ENCODE measurements at regions not wholly inside any gene's neighbourhood (a gene's known extent, or its start where the extent isn't known, plus 50 kb on each side); places are given as distances from the start of the nearest gene placed in this dataset.

DNA sequence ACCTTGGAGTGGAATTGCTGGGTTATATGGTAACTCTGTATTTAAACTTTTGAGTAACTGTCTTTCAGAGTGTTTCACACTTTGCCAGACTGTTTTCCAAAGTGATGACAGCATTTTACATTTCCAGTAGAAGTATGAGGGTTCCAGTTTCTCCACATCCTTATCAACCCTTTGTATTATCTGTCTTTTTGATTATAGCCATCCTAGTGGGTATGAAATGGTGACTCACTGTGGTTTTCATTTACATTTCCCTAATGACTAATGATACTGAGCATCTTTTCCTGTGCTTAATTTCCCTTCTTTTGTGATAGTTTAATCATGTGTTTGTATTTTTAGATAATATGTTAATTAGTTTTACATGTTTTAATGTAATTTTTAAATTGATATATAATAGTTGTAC lies 138.1 kb upstream of the DAZL start:
- Histone ChIP-seq H3K36me3 (ENCODE audit: control insufficient read depth, insufficient read depth, low read length) (no peaks in the 10 kb centered on the region), H3K4me3 (ENCODE audit: low read depth, low read length) (no peak overlapping the region), H3K4me1 (ENCODE audit: control insufficient read depth, insufficient read depth, low read length, poor library complexity, severe bottlenecking) (no peaks in the 10 kb centered on the region), H3K27me3 (ENCODE audit: control insufficient read depth, insufficient read depth, low read length) (no peaks in the 10 kb centered on the region), H3K9me3 (ENCODE audit: control insufficient read depth in 2 of 2, low read length in 2 of 2) (no peaks in the 10 kb centered on the region), H3K27ac (ENCODE audit: insufficient read depth, low read length, poor library complexity, severe bottlenecking) (no peak overlapping the region)
- no peak for ATAC-seq (ENCODE audit: low read depth in 2 of 2)
- DNase-seq: no peak
- Mint-ChIP-seq H3K9me3 (peaks cover 0 to 5% (median 0%) of the 10 kb centered on the region in 7 donors), H3K4me3 (no peak overlapping the region), H3K27me3 (peaks cover 6% of the 10 kb centered on the region), H3K4me1 (no peaks in the 10 kb centered on the region), H3K27ac (no peak overlapping the region), H3K36me3 (peaks cover 4% of the 10 kb centered on the region)

DNA sequence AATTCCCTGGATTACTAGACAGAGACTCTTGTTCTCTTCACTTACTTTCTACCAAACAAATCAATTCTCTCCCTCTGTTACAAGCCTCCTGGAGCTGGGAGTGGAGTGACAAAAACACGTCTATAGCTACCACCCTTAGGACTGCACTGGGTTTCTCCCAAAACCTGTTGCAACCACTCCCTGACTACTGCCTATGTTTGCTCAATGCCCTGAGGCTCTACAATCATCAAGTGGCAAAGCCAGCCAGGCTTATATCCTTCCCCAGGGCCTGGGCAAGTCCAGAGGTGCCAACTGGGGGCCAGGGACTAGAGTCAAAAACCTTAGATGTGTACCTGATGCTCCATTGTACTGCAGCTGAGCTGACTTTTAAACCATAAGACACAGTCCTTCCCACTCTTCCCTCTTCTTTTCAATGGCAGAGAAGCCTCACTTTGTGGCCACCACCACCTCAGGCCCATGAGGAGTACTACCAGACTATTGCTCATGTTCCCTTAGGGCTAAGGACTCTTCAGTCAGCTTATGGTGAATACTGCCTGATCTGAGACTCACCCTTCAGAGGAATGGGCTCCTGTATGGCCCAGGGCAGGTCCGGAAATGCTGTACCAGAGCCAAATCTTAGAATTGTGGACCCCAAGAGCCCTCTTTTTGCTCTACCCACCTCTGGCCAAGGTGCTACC lies 125.4 kb upstream of the PLCL2 start:
- H3K27ac ChIP-seq (ENCODE audit: insufficient read depth, low read length, poor library complexity, severe bottlenecking): no peak overlapping the region
- no peaks in the 10 kb centered on the region for H3K9me3 ChIP-seq (ENCODE audit: control insufficient read depth in 2 of 2, low read length in 2 of 2)
- H3K27ac Mint-ChIP-seq: no peak overlapping the region
- H3K27me3 ChIP-seq (ENCODE audit: control insufficient read depth, insufficient read depth, low read length): peaks cover 2% of the 10 kb centered on the region
- no peaks in the 10 kb centered on the region for H3K36me3 ChIP-seq (ENCODE audit: control insufficient read depth, insufficient read depth, low read length)
- no peak overlapping the region for H3K4me3 ChIP-seq (ENCODE audit: low read depth, low read length)
- DNase-seq (no peak), ATAC-seq (ENCODE audit: low read depth in 2 of 2) (no peak)
- no peaks in the 10 kb centered on the region for H3K36me3 Mint-ChIP-seq
- no peak overlapping the region for H3K4me3 Mint-ChIP-seq
- no peaks in the 10 kb centered on the region for H3K27me3 Mint-ChIP-seq
- peaks cover 0 to 2% (median 0%) of the 10 kb centered on the region in 7 donors for H3K9me3 Mint-ChIP-seq
- peaks cover 0 to 4% (median 0%) of the 10 kb centered on the region in 4 donors for H3K4me1 Mint-ChIP-seq
- H3K4me1 ChIP-seq (ENCODE audit: control insufficient read depth, insufficient read depth, low read length, poor library complexity, severe bottlenecking): no peaks in the 10 kb centered on the region

DNA sequence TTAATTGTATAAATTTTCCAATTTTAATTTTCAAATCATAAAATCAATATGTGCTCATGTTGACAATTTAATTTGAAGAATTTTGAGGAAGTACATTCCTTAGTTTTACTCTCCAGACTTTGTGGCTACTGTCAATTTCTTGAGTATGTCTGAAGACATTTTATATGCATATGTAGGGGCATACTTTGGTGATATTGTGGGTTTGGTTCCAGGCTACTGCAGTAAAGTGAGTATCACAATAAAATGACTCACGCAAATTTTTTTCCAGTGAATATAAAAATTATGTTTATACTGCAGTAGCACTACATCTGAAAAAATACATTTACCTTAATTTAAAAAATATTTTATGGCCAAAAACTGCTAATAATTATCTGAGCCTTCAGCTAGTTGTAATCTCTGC lies 123.2 kb upstream of the PLCL2 start:
- H3K4me1 ChIP-seq (ENCODE audit: control insufficient read depth, insufficient read depth, low read length, poor library complexity, severe bottlenecking): no peaks in the 10 kb centered on the region
- H3K27ac ChIP-seq (ENCODE audit: insufficient read depth, low read length, poor library complexity, severe bottlenecking): no peak overlapping the region
- H3K9me3 ChIP-seq (ENCODE audit: control insufficient read depth in 2 of 2, low read length in 2 of 2): no peaks in the 10 kb centered on the region
- H3K36me3 ChIP-seq (ENCODE audit: control insufficient read depth, insufficient read depth, low read length): no peaks in the 10 kb centered on the region
- H3K27me3 ChIP-seq (ENCODE audit: control insufficient read depth, insufficient read depth, low read length): peaks cover 5% of the 10 kb centered on the region
- DNase-seq: no peak
- Mint-ChIP-seq H3K9me3 (peaks cover 0 to 2% (median 0%) of the 10 kb centered on the region in 7 donors), H3K4me1 (peaks cover 0 to 4% (median 2%) of the 10 kb centered on the region in 4 donors), H3K27me3 (no peaks in the 10 kb centered on the region), H3K27ac (no peak overlapping the region), H3K4me3 (no peak overlapping the region), H3K36me3 (no peaks in the 10 kb centered on the region)
- no peak overlapping the region for H3K4me3 ChIP-seq (ENCODE audit: low read depth, low read length)
- ATAC-seq (ENCODE audit: low read depth in 2 of 2): no peak

GRCh38 chr3:16765661-16766060 lies 119.1 kb upstream of the PLCL2 start:
- peaks cover 0 to 2% (median 0%) of the 10 kb centered on the region in 7 donors for H3K9me3 Mint-ChIP-seq
- ATAC-seq (ENCODE audit: low read depth in 2 of 2) (no peak), DNase-seq (no peak)
- no peak overlapping the region for H3K4me3 Mint-ChIP-seq
- Histone ChIP-seq H3K36me3 (ENCODE audit: control insufficient read depth, insufficient read depth, low read length) (no peaks in the 10 kb centered on the region), H3K9me3 (ENCODE audit: control insufficient read depth in 2 of 2, low read length in 2 of 2) (no peaks in the 10 kb centered on the region), H3K27me3 (ENCODE audit: control insufficient read depth, insufficient read depth, low read length) (peaks cover 3% of the 10 kb centered on the region), H3K4me1 (ENCODE audit: control insufficient read depth, insufficient read depth, low read length, poor library complexity, severe bottlenecking) (no peaks in the 10 kb centered on the region), H3K27ac (ENCODE audit: insufficient read depth, low read length, poor library complexity, severe bottlenecking) (no peak overlapping the region), H3K4me3 (ENCODE audit: low read depth, low read length) (no peak overlapping the region)
- no peaks in the 10 kb centered on the region for H3K36me3 Mint-ChIP-seq
- no peak overlapping the region for H3K27ac Mint-ChIP-seq
- H3K4me1 Mint-ChIP-seq: peaks cover 0 to 4% (median 2%) of the 10 kb centered on the region in 4 donors
- H3K27me3 Mint-ChIP-seq: no peaks in the 10 kb centered on the region

GRCh38 chr3:16767006-16767405 lies 117.7 kb upstream of the PLCL2 start:
- Mint-ChIP-seq H3K4me3 (no peak overlapping the region), H3K27me3 (no peaks in the 10 kb centered on the region), H3K4me1 (peaks cover 0 to 4% (median 2%) of the 10 kb centered on the region in 4 donors), H3K36me3 (no peaks in the 10 kb centered on the region), H3K27ac (no peak overlapping the region), H3K9me3 (peaks cover 0 to 2% (median 0%) of the 10 kb centered on the region in 7 donors)
- H3K27ac ChIP-seq (ENCODE audit: insufficient read depth, low read length, poor library complexity, severe bottlenecking): no peak overlapping the region
- H3K9me3 ChIP-seq (ENCODE audit: control insufficient read depth in 2 of 2, low read length in 2 of 2): no peaks in the 10 kb centered on the region
- H3K4me3 ChIP-seq (ENCODE audit: low read depth, low read length): no peak overlapping the region
- H3K36me3 ChIP-seq (ENCODE audit: control insufficient read depth, insufficient read depth, low read length): no peaks in the 10 kb centered on the region
- no peaks in the 10 kb centered on the region for H3K4me1 ChIP-seq (ENCODE audit: control insufficient read depth, insufficient read depth, low read length, poor library complexity, severe bottlenecking)
- peaks cover 3% of the 10 kb centered on the region for H3K27me3 ChIP-seq (ENCODE audit: control insufficient read depth, insufficient read depth, low read length)
- no peak for DNase-seq
- ATAC-seq (ENCODE audit: low read depth in 2 of 2): no peak

GRCh38 chr3:16768014-16768413 lies 116.7 kb upstream of the PLCL2 start:
- Mint-ChIP-seq H3K4me1 (peaks cover 0 to 6% (median under 1%) of the 10 kb centered on the region in 4 donors), H3K4me3 (no peak overlapping the region), H3K27ac (peak overlapping the region in 1 of 3 donors; percentile 8), H3K36me3 (no peaks in the 10 kb centered on the region), H3K27me3 (no peaks in the 10 kb centered on the region), H3K9me3 (no peaks in the 10 kb centered on the region)
- no peak overlapping the region for H3K27ac ChIP-seq (ENCODE audit: insufficient read depth, low read length, poor library complexity, severe bottlenecking)
- no peak for ATAC-seq (ENCODE audit: low read depth in 2 of 2)
- H3K36me3 ChIP-seq (ENCODE audit: control insufficient read depth, insufficient read depth, low read length): no peaks in the 10 kb centered on the region
- H3K4me3 ChIP-seq (ENCODE audit: low read depth, low read length): no peak overlapping the region
- no peaks in the 10 kb centered on the region for H3K9me3 ChIP-seq (ENCODE audit: control insufficient read depth in 2 of 2, low read length in 2 of 2)
- no peaks in the 10 kb centered on the region for H3K4me1 ChIP-seq (ENCODE audit: control insufficient read depth, insufficient read depth, low read length, poor library complexity, severe bottlenecking)
- peaks cover 3% of the 10 kb centered on the region for H3K27me3 ChIP-seq (ENCODE audit: control insufficient read depth, insufficient read depth, low read length)
- no peak for DNase-seq

- Mint-ChIP-seq H3K27me3 (no peaks in the 10 kb centered on the region), H3K4me3 (no peak overlapping the region), H3K9me3 (no peaks in the 10 kb centered on the region), H3K36me3 (no peaks in the 10 kb centered on the region), H3K27ac (no peak overlapping the region), H3K4me1 (peaks cover 0 to 6% (median under 1%) of the 10 kb centered on the region in 4 donors)
- no peaks in the 10 kb centered on the region for H3K9me3 ChIP-seq (ENCODE audit: control insufficient read depth in 2 of 2, low read length in 2 of 2)
- peaks cover 3% of the 10 kb centered on the region for H3K27me3 ChIP-seq (ENCODE audit: control insufficient read depth, insufficient read depth, low read length)
- no peak for ATAC-seq (ENCODE audit: low read depth in 2 of 2)
- H3K4me3 ChIP-seq (ENCODE audit: low read depth, low read length): no peak overlapping the region
- H3K4me1 ChIP-seq (ENCODE audit: control insufficient read depth, insufficient read depth, low read length, poor library complexity, severe bottlenecking): no peaks in the 10 kb centered on the region
- no peaks in the 10 kb centered on the region for H3K36me3 ChIP-seq (ENCODE audit: control insufficient read depth, insufficient read depth, low read length)
- no peak for DNase-seq
- no peak overlapping the region for H3K27ac ChIP-seq (ENCODE audit: insufficient read depth, low read length, poor library complexity, severe bottlenecking)
Measured at GRCh38 chr3:16768956-16769355, 115.8 kb upstream of the PLCL2 start.

DNA sequence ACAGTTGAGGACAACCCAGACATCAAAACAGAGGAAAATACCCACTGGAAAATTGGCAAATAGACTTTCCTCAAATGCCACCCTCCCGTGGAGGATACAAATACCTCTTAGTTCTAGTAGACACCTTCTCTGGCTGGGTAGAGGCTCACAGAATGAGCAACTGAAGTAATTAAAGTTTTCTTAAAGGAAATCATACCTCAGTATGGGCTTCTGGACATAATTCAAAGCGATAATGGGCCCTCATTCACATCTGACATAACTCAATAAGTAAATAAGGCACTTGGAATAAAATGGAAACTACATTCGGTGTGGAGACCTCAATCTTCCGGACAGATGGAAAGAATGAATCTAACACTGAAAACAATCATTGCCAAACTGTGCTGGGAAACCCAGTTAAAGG lies 115.2 kb upstream of the PLCL2 start:
- no peak overlapping the region for H3K27ac Mint-ChIP-seq
- DNase-seq (no peak), ATAC-seq (ENCODE audit: low read depth in 2 of 2) (no peak)
- H3K9me3 Mint-ChIP-seq: no peaks in the 10 kb centered on the region
- H3K27ac ChIP-seq (ENCODE audit: insufficient read depth, low read length, poor library complexity, severe bottlenecking): no peak overlapping the region
- H3K4me3 Mint-ChIP-seq: no peak overlapping the region
- H3K4me3 ChIP-seq (ENCODE audit: low read depth, low read length): no peak overlapping the region
- H3K27me3 Mint-ChIP-seq: no peaks in the 10 kb centered on the region
- no peaks in the 10 kb centered on the region for H3K36me3 ChIP-seq (ENCODE audit: control insufficient read depth, insufficient read depth, low read length)
- no peaks in the 10 kb centered on the region for H3K36me3 Mint-ChIP-seq
- peaks cover 3% of the 10 kb centered on the region for H3K27me3 ChIP-seq (ENCODE audit: control insufficient read depth, insufficient read depth, low read length)
- no peaks in the 10 kb centered on the region for H3K4me1 ChIP-seq (ENCODE audit: control insufficient read depth, insufficient read depth, low read length, poor library complexity, severe bottlenecking)
- peaks cover 0 to 8% (median under 1%) of the 10 kb centered on the region in 4 donors for H3K4me1 Mint-ChIP-seq
- no peaks in the 10 kb centered on the region for H3K9me3 ChIP-seq (ENCODE audit: control insufficient read depth in 2 of 2, low read length in 2 of 2)
